MM.1S (cell line): ENCODE measurements at regions not wholly inside any gene's neighbourhood (a gene's known extent, or its start where the extent isn't known, plus 50 kb on each side); places are given as distances from the start of the nearest gene placed in this dataset.

ENCODE experiments used
- DNase-seq: peaks from one replicate; pipeline ENCODE4 v3.0.0-alpha.2; 2015
- H2AFZ ChIP-seq: fragments of 300-600 bp; sonication (generic); 2 replicates; pipeline ENCODE4 v1.6.0; 2016; ENCODE audit warnings: antibody characterized with exemption, low read length
- H3F3A ChIP-seq: fragments of 300-600 bp; sonication (generic); 2 replicates; pipeline ENCODE4 v1.6.1; 2016; ENCODE audit warnings: mild to moderate bottlenecking, antibody characterized with exemption, low read length, moderate library complexity, mixed read lengths; ENCODE audit not compliant: insufficient read depth
- H3K27ac ChIP-seq: fragments of 300-600 bp; sonication (generic); 2 replicates; pipeline ENCODE4 v1.5.1; 2016; ENCODE audit warnings: mild to moderate bottlenecking, low read length
- H3K27me3 ChIP-seq: fragments of 300-600 bp; sonication (generic); replicated peaks from 2 replicates; pipeline ENCODE4 v1.6.0; 2016; ENCODE audit warnings: low read length; ENCODE audit not compliant: insufficient read depth
- H3K36me3 ChIP-seq: fragments of 300-600 bp; sonication (generic); replicated peaks from 2 replicates; pipeline ENCODE4 v1.6.1; 2016; ENCODE audit warnings: mild to moderate bottlenecking, low read length, mixed read lengths; ENCODE audit not compliant: insufficient read depth
- H3K4me1 ChIP-seq: fragments of 300-600 bp; sonication (generic); 2 replicates; pipeline ENCODE4 v1.6.1; 2016; ENCODE audit warnings: low read length, mixed read lengths
- H3K4me2 ChIP-seq: fragments of 300-600 bp; sonication (generic); 2 replicates; pipeline ENCODE4 v1.6.0; 2016; ENCODE audit warnings: low read depth, low read length
- H3K4me3 ChIP-seq: fragments of 300-600 bp; sonication (generic); 2 replicates; pipeline ENCODE4 v1.5.1; 2016; ENCODE audit warnings: low read length, mixed read lengths
- H3K79me2 ChIP-seq: fragments of 300-600 bp; sonication (generic); 2 replicates; pipeline ENCODE4 v1.6.1; 2016; ENCODE audit warnings: mixed run types, low read length, mixed read lengths
- H3K9ac ChIP-seq: fragments of 300-600 bp; sonication (generic); 2 replicates; pipeline ENCODE4 v1.6.1; 2016; ENCODE audit warnings: low read length, mixed read lengths
- H3K9me2 ChIP-seq: fragments of 300-600 bp; sonication (generic); replicated peaks from 2 replicates; pipeline ENCODE4 v1.6.1; 2016; ENCODE audit warnings: mild to moderate bottlenecking, low read length, mixed read lengths; ENCODE audit not compliant: insufficient read depth
- H3K9me3 ChIP-seq: fragments of 300-600 bp; sonication (generic); replicated peaks from 2 replicates; pipeline ENCODE4 v1.6.1; 2016; ENCODE audit warnings: mild to moderate bottlenecking, low read length, mixed read lengths; ENCODE audit not compliant: insufficient read depth
- H4K20me1 ChIP-seq: fragments of 300-600 bp; sonication (generic); 2 replicates; pipeline ENCODE4 v1.6.1; 2016; ENCODE audit warnings: mild to moderate bottlenecking, low read length, moderate library complexity, mixed read lengths; ENCODE audit not compliant: insufficient read depth
- EZH2 ChIP-seq: fragments of 300-600 bp; sonication (generic); optimal IDR thresholded peaks from 2 replicates; pipeline ENCODE3; 2017; ENCODE audit warnings: low read depth, mild to moderate bottlenecking, antibody characterized with exemption, low read length, mixed read lengths
- EZH2phosphoT487 ChIP-seq: fragments of 300-600 bp; sonication (generic); IDR thresholded peaks from 2 replicates; pipeline ENCODE4 v1.6.1; 2018; ENCODE audit warnings: antibody characterized with exemption, low read length
- TF ChIP-seq, protein P1 (sequence below): fragments of 300-600 bp; sonication (generic); IDR thresholded peaks from 2 replicates; pipeline ENCODE4 v1.5.1; 2016; ENCODE audit warnings: antibody characterized with exemption, low read length, mixed read lengths

DNA sequence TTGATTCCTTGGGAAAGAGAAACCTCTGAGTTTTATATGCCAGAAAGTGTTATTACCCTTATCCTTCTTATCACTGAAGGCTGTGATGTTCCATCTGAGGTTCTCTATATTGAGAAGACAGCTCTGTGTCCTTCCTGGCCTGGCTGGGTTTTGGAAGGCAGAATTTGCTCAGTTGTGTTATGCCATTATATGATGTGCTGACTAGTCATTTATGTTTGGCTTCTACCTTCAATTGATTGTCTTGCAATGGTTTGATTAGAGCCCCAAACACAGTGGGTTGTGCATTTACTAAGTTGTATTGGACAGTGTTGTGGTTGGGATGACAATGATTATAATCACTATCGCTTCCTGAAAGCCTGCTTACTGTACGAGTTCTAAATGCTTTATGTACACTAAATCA is 265.7 kb downstream of the SNAPC1 start:
- no peak overlapping the region for H3K4me2 ChIP-seq
- H2AFZ ChIP-seq, result no peak overlapping the region
- H3K9me2 ChIP-seq, result no peaks in the 10 kb centered on the region
- H3K36me3 ChIP-seq, result no peaks in the 10 kb centered on the region
- no peak for DNase-seq
- H3K27me3 ChIP-seq, result no peaks in the 10 kb centered on the region
- no peaks in the 10 kb centered on the region for H3K9me3 ChIP-seq
- H3K9ac ChIP-seq, result no peak overlapping the region
- no peak for TF ChIP-seq EZH2
- no peak for TF ChIP-seq EZH2phosphoT487
- TF ChIP-seq, protein P1, sequence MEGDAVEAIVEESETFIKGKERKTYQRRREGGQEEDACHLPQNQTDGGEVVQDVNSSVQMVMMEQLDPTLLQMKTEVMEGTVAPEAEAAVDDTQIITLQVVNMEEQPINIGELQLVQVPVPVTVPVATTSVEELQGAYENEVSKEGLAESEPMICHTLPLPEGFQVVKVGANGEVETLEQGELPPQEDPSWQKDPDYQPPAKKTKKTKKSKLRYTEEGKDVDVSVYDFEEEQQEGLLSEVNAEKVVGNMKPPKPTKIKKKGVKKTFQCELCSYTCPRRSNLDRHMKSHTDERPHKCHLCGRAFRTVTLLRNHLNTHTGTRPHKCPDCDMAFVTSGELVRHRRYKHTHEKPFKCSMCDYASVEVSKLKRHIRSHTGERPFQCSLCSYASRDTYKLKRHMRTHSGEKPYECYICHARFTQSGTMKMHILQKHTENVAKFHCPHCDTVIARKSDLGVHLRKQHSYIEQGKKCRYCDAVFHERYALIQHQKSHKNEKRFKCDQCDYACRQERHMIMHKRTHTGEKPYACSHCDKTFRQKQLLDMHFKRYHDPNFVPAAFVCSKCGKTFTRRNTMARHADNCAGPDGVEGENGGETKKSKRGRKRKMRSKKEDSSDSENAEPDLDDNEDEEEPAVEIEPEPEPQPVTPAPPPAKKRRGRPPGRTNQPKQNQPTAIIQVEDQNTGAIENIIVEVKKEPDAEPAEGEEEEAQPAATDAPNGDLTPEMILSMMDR, result no peak
- H3K27ac ChIP-seq, result no peak overlapping the region
- H3K4me3 ChIP-seq, result no peak overlapping the region
- no peaks in the 10 kb centered on the region for H3K4me1 ChIP-seq
- H4K20me1 ChIP-seq, result no peaks in the 10 kb centered on the region
- no peaks in the 10 kb centered on the region for H3K79me2 ChIP-seq
- no peaks in the 10 kb centered on the region for H3F3A ChIP-seq

DNA sequence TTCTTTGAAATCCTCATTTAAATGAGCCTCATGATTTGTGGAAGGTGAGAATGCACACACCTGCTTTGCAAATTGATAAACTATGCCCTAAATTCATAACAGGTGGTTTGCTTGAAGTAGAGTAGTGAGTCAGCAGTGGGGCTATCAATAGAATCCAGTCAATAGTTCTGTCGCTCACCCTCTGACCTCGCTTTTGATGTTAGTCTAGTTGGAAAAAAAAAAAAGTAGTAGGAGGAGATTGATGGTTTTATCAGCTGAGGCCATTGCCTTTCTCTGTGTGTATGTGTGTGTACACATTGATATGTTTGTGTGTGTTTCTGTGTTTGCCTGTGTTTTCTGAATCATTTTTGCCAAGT is 267.3 kb downstream of the SNAPC1 start:
- no peak for DNase-seq
- TF ChIP-seq EZH2 (no peak), EZH2phosphoT487 (no peak)
- TF ChIP-seq, protein P1, result no peak
- no peaks in the 10 kb centered on the region for H4K20me1 ChIP-seq
- H3K9ac ChIP-seq, result no peak overlapping the region
- H3K4me3 ChIP-seq, result no peak overlapping the region
- H3K9me3 ChIP-seq, result no peaks in the 10 kb centered on the region
- no peaks in the 10 kb centered on the region for H3K36me3 ChIP-seq
- H3K27me3 ChIP-seq, result no peaks in the 10 kb centered on the region
- no peak overlapping the region for H2AFZ ChIP-seq
- no peaks in the 10 kb centered on the region for H3K4me1 ChIP-seq
- no peak overlapping the region for H3K27ac ChIP-seq
- H3K9me2 ChIP-seq, result no peaks in the 10 kb centered on the region
- no peaks in the 10 kb centered on the region for H3F3A ChIP-seq
- no peaks in the 10 kb centered on the region for H3K79me2 ChIP-seq
- no peak overlapping the region for H3K4me2 ChIP-seq

DNA sequence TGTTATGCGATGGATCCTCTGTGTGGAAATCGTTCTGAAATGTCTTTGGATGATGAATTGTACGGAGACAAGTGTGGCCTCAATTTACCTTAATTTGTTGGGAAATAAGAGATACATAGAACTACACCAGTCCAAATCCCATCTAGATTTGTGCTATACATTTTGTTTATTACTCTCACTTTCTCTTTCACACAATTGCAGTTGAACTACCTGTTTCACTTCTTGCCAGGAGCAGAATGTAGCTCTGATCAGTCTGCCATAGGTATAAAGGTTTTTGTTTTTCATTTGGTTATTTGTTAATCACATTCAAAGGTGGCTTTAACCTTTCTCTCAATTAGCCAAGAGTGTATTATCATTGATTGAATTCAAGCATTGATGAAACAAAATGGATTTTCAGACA is 268.2 kb downstream of the SNAPC1 start:
- no peaks in the 10 kb centered on the region for H3K79me2 ChIP-seq
- H3K9me2 ChIP-seq, result no peaks in the 10 kb centered on the region
- no peaks in the 10 kb centered on the region for H3F3A ChIP-seq
- no peak overlapping the region for H3K27ac ChIP-seq
- no peak overlapping the region for H3K9ac ChIP-seq
- no peaks in the 10 kb centered on the region for H3K4me1 ChIP-seq
- no peak overlapping the region for H2AFZ ChIP-seq
- no peak overlapping the region for H3K4me3 ChIP-seq
- no peak for TF ChIP-seq EZH2
- TF ChIP-seq, protein P1, result no peak
- no peak for TF ChIP-seq EZH2phosphoT487
- peak; percentile 6 for DNase-seq
- no peaks in the 10 kb centered on the region for H3K27me3 ChIP-seq
- H3K9me3 ChIP-seq, result no peaks in the 10 kb centered on the region
- no peak overlapping the region for H3K4me2 ChIP-seq
- no peaks in the 10 kb centered on the region for H4K20me1 ChIP-seq
- H3K36me3 ChIP-seq, result no peaks in the 10 kb centered on the region

GRCh38 chr14:62031504-62031903 is 269.3 kb downstream of the SNAPC1 start:
- no peaks in the 10 kb centered on the region for H3K9me2 ChIP-seq
- no peaks in the 10 kb centered on the region for H4K20me1 ChIP-seq
- H3K9ac ChIP-seq, result no peak overlapping the region
- H3F3A ChIP-seq, result no peaks in the 10 kb centered on the region
- H3K4me2 ChIP-seq, result no peak overlapping the region
- H3K9me3 ChIP-seq, result no peaks in the 10 kb centered on the region
- H3K27me3 ChIP-seq, result no peaks in the 10 kb centered on the region
- DNase-seq, result no peak
- H3K4me1 ChIP-seq, result no peaks in the 10 kb centered on the region
- no peak overlapping the region for H2AFZ ChIP-seq
- H3K27ac ChIP-seq, result no peak overlapping the region
- no peak for TF ChIP-seq EZH2
- no peak for TF ChIP-seq EZH2phosphoT487
- TF ChIP-seq, protein P1, result no peak
- H3K4me3 ChIP-seq, result no peak overlapping the region
- H3K79me2 ChIP-seq, result no peaks in the 10 kb centered on the region
- H3K36me3 ChIP-seq, result no peaks in the 10 kb centered on the region
